Activated T-helper 17 cell treated with anti-CD3 and anti-CD28 coated beads, Interleukin-2, amount 50 U/mL, for 72 hours (primary cell): ENCODE measurements at regions not wholly inside any gene's neighbourhood (a gene's known extent, or its start where the extent isn't known, plus 50 kb on each side); places are given as distances from the start of the nearest gene placed in this dataset.
"Not testable (repeated sequence)": the region's sequence is repeated elsewhere in the genome, so short reads cannot be mapped to it uniquely, and the experiment has no call there.

Experiments used
- ATAC-seq: fragments of 150-1000 bp; cut with Tn5 transposase; replicated peaks from 2 replicates; pipeline ENCODE4 v1.10.0; 2021; ENCODE audit warnings: mild to moderate bottlenecking, moderate library complexity
- H3K27ac Mint-ChIP-seq: one replicate; pipeline ENCODE4 v1.8.0; 2022; ENCODE audit warnings: mixed read lengths
- H3K27me3 Mint-ChIP-seq: one replicate; pipeline ENCODE4 v1.8.0; 2022; ENCODE audit warnings: mixed read lengths
- H3K36me3 Mint-ChIP-seq: one replicate; pipeline ENCODE4 v1.8.0; 2022; ENCODE audit warnings: low read depth, mild to moderate bottlenecking, mixed read lengths
- H3K4me1 Mint-ChIP-seq: one replicate; pipeline ENCODE4 v1.8.0; 2022; ENCODE audit warnings: mixed read lengths
- H3K4me3 Mint-ChIP-seq: one replicate; pipeline ENCODE4 v1.8.0; 2022; ENCODE audit warnings: mild to moderate bottlenecking, mixed read lengths
- H3K9me3 Mint-ChIP-seq: one replicate; pipeline ENCODE4 v1.8.0; 2022; ENCODE audit warnings: mixed read lengths

DNA sequence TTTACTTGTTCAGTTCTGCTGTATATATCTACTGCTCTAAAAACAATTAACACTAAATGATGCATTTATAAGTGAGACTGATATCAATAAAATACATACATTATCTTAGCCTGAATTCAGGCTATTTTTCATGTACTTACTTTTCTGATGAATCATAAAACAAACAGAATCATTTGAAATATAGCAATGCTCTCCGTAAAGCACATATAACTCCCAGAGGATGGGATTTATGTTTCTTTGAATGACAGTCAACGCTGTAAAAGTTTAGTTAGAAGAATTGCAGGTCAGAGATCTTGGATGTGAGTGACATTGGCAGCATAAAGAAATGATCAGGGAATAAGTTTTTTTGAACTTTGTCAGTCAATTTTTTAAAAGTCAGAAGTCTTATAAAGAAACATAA is 740.2 kb upstream of the NOVA1 start:
- no peak for ATAC-seq
- Mint-ChIP-seq H3K27me3 (no peaks in the 10 kb centered on the region), H3K9me3 (peaks cover 37% of the 10 kb centered on the region), H3K36me3 (no peaks in the 10 kb centered on the region), H3K4me1 (no peaks in the 10 kb centered on the region), H3K4me3 (no peak overlapping the region), H3K27ac (no peak overlapping the region)

DNA sequence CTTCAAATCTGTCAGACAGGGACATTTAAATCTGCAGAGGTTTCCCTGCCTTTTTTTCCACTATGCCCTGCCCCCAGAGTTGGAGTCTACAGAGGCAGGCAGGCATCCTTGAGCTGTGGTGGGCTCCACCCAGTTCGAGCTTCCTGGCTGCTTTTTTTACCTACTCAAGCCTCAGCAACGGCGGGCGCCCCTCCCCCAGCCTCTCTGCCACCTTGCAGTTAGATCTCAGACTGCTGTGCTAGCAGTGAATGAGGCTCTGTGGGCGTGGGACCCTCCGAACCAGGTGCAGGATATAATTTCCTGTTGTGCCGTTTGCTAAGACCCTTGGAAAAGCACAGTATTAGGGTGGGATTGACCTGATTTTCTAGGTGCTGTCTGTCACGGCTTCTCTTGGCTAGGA is 765.2 kb upstream of the NOVA1 start:
- not testable (repeated sequence) for H3K27me3 Mint-ChIP-seq, H3K4me1 Mint-ChIP-seq, H3K27ac Mint-ChIP-seq, H3K36me3 Mint-ChIP-seq, ATAC-seq, H3K4me3 Mint-ChIP-seq
- peaks cover 12% of the 10 kb centered on the region for H3K9me3 Mint-ChIP-seq

DNA sequence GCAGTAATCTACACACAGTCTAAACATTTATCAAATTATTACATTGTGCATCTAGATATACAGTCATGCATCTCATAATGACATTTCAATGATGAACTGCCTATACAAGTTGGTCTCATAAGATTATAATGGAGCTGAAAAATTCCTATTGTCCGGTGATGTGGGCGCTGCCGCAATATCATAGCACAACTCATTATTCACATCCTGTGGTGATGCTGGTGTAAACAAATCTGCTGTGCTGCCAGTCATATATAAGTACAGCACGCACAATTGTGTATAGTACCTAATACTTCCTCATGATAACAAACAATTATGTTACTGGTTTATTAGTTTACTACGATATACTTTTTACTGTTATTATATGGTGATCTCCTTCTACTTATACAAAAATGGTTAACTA is 768.8 kb upstream of the NOVA1 start:
- Mint-ChIP-seq H3K27me3 (no peaks in the 10 kb centered on the region), H3K36me3 (no peaks in the 10 kb centered on the region), H3K4me1 (no peaks in the 10 kb centered on the region), H3K27ac (no peak overlapping the region), H3K4me3 (no peak overlapping the region), H3K9me3 (peaks cover 11% of the 10 kb centered on the region)
- no peak for ATAC-seq

DNA sequence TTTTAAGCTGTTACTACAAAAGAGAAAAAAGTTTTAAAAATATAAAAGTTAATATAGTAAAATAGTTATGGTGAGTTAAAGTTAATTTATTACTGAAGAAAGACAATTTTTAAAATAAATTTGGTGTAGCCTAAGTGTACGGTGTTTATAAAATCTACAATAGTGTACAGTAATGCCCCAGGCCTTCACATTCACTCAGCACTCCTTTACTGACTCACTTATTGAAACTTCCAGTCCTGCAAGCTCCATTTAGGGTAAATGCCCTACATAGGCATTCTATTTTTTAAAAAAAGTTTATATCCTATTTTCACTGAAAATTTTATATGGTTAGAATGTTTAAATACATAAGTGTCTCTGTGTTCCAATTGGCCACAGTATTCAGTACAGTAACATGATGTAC is 769.5 kb upstream of the NOVA1 start:
- Mint-ChIP-seq H3K9me3 (peaks cover 11% of the 10 kb centered on the region), H3K27me3 (no peaks in the 10 kb centered on the region), H3K4me3 (no peak overlapping the region), H3K4me1 (no peaks in the 10 kb centered on the region), H3K27ac (no peak overlapping the region), H3K36me3 (no peaks in the 10 kb centered on the region)
- ATAC-seq, result no peak

DNA sequence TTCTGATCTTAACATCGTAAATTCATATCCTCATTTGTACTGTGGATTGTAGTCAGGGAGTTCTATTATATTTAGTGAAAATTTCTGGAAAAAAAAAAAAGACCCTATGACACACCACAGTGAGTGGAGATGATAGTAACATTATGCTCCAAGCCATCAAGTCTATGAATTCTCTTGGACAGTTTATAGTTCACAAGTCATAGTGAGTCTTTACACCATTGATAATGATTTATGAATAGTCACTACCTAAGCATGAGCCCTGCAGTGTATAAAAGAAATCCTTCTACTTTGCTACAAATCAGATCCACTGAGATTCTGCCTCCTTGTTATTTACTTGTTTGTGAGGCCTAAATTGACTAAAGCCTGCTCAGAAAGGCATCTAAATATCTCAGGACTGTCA is 772.2 kb upstream of the NOVA1 start:
- Mint-ChIP-seq H3K4me1 (no peaks in the 10 kb centered on the region), H3K36me3 (no peaks in the 10 kb centered on the region), H3K27ac (no peak overlapping the region), H3K4me3 (no peak overlapping the region), H3K9me3 (peaks cover 12% of the 10 kb centered on the region), H3K27me3 (no peaks in the 10 kb centered on the region)
- no peak for ATAC-seq

DNA sequence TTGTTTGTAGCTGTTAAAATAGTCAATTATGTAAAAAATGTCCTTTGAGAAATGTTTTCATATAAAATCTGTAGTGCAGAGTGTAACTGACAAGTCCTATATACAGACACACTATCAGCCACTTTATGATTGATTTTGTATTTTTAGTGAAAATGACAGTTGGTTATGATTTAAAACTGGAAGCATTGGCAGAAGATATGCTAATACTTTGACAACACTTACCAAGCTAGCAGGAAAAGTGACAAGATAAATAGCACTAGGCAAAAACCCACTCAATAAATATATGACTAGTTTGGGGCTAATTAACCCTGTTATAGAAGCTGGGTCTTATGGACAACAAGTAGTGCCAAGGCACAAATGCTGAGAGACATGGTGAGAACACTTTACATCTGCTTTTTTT is 772.9 kb upstream of the NOVA1 start:
- no peak for ATAC-seq
- Mint-ChIP-seq H3K4me3 (no peak overlapping the region), H3K9me3 (peaks cover 15% of the 10 kb centered on the region), H3K27me3 (no peaks in the 10 kb centered on the region), H3K27ac (no peak overlapping the region), H3K4me1 (no peaks in the 10 kb centered on the region), H3K36me3 (no peaks in the 10 kb centered on the region)

DNA sequence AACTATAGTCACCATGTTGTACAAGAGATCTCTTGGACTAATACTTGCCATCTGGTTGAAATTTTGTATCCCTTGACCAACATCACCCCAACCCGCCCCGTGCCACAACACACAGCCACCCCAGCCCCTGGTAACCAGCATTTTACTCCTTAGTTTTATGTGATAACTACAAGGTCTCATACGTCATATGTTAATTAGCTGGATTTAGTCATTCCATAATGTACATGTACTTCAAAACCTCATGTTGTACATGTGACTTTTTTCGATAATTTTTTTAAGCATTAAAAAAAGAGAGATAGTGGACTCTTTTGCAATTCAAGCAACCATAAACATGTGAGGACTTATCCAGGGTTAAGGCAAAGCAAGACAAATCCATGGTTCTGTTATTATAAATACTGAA is 773.4 kb upstream of the NOVA1 start:
- Mint-ChIP-seq H3K4me1 (no peaks in the 10 kb centered on the region), H3K27me3 (no peaks in the 10 kb centered on the region), H3K4me3 (no peak overlapping the region), H3K9me3 (peaks cover 15% of the 10 kb centered on the region), H3K36me3 (no peaks in the 10 kb centered on the region), H3K27ac (no peak overlapping the region)
- ATAC-seq, result no peak

DNA sequence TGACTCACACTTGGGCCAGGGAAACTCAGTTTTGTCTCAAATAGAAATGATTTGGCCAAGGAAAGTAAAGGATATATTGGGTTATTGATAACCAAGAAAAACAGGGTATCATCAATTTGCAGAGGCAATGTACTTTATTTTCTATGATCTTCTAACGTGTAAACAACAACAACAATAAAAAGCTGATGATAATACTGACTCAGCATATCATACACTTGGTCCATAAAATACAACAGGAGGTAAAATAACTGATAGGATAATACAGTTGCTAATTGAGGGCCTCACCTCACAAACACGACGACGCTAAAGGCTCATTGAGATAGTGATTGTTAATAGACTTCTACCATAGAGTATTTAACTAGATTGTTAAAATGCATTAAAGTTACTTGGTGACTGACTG is 774.0 kb upstream of the NOVA1 start:
- H3K4me3 Mint-ChIP-seq, result no peak overlapping the region
- H3K4me1 Mint-ChIP-seq, result no peaks in the 10 kb centered on the region
- no peaks in the 10 kb centered on the region for H3K36me3 Mint-ChIP-seq
- H3K27ac Mint-ChIP-seq, result no peak overlapping the region
- H3K9me3 Mint-ChIP-seq, result peaks cover 16% of the 10 kb centered on the region
- H3K27me3 Mint-ChIP-seq, result no peaks in the 10 kb centered on the region
- ATAC-seq, result no peak

DNA sequence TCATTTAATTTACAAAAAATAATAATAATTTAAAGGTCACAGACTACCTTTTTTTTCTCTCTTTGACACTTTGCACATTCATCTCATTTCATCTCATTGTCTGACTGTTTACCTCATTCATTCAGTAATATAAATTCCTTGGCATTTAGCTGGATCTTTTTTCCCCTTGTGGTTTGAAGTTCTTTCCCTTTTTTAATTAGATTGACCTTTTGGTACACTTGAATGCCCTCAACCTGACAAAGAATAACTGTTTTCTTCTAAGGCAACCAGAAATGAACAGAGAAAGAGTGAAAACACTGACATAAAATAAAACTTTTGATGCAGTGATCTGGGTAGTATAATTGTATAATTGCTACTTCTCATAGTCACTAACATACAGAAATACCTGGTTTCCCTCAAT is 774.9 kb upstream of the NOVA1 start:
- Mint-ChIP-seq H3K9me3 (peaks cover 16% of the 10 kb centered on the region), H3K36me3 (no peaks in the 10 kb centered on the region), H3K4me1 (no peaks in the 10 kb centered on the region), H3K27me3 (no peaks in the 10 kb centered on the region), H3K4me3 (no peak overlapping the region), H3K27ac (no peak overlapping the region)
- no peak for ATAC-seq

DNA sequence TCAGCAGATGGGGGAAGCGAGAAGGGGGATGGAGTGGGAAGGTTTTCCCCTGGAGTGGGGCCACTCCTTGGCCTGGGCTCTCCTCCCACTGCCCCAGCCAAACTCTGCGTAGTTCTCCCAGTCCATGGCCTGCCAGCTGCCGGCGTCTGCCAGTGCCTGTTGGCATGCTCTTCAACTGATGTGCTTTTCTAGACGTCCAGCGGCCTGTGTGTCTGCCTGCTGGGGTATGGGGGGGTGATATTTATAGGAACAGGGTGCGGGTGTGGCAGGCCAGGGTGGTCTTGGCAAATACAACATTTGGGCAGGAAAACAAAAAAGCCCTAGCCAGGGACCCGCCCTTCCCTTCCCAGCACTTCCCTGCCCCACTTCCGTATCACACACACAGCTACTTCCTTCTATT is 786.3 kb upstream of the NOVA1 start:
- Mint-ChIP-seq H3K36me3 (no peaks in the 10 kb centered on the region), H3K27me3 (no peaks in the 10 kb centered on the region), H3K4me1 (no peaks in the 10 kb centered on the region), H3K9me3 (peaks cover 3% of the 10 kb centered on the region), H3K27ac (no peak overlapping the region), H3K4me3 (no peak overlapping the region)
- ATAC-seq, result no peak

DNA sequence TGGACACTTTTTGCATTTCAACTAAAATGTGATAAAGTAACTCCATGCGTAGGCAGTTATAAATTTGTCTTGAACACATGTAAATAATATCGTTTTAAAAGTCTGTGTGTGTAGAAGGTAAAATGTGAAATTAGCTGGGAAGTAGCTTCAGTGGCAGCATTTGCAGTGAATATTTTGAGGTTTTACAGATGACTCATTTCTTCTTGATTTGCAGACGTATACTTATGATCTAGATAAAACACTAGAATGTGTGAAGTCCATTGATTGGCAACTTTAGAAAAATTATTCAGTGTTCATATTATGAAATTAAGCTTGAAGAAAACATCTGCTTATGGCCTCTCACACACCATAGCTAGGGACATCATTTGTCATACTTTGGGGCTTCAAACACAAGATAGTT is 788.6 kb upstream of the NOVA1 start:
- no peak for ATAC-seq
- Mint-ChIP-seq H3K9me3 (peaks cover 9% of the 10 kb centered on the region), H3K27me3 (no peaks in the 10 kb centered on the region), H3K36me3 (no peaks in the 10 kb centered on the region), H3K27ac (no peak overlapping the region), H3K4me3 (no peak overlapping the region), H3K4me1 (no peaks in the 10 kb centered on the region)

DNA sequence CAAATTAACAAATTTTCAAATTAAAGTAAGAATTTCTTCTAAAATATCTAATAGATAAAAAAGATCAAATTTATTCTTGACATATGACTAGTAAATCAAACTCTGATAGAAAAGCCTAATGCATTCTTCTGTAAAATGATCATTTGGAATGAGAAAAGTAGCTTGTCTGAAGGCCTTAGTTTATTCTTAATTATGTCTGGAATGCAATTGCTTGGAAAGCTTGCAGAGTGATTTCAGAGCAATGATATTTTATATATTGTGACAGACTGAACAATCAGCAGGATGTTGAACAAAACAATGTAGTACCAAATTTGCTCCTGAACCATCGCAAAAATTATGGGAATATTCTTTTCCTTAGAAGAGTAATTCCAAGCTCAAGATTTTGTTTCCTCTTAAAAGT is 789.6 kb upstream of the NOVA1 start:
- Mint-ChIP-seq H3K4me3 (no peak overlapping the region), H3K27me3 (no peaks in the 10 kb centered on the region), H3K9me3 (peaks cover 15% of the 10 kb centered on the region), H3K36me3 (no peaks in the 10 kb centered on the region), H3K27ac (no peak overlapping the region), H3K4me1 (no peaks in the 10 kb centered on the region)
- no peak for ATAC-seq

DNA sequence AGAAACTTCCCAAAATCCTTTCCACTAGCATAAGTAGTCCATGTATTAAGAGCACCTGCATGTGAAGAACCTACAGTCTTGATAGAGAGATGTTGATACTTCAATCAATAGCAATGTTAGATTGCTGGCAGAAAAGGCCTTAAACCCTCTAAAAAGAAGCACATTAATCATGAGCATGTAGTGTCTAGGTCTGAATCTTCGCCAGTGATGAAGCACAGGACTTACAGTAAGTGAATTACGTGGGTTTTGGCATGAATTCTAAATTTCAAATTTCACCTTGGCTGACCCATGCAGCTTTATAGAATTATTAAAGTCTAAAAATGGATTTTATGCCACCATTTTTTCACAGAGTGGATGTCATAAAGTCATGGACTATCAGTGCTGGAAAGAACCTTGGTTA is 791.6 kb upstream of the NOVA1 start:
- Mint-ChIP-seq H3K36me3 (no peaks in the 10 kb centered on the region), H3K27me3 (no peaks in the 10 kb centered on the region), H3K9me3 (peaks cover 17% of the 10 kb centered on the region), H3K27ac (no peak overlapping the region), H3K4me1 (no peaks in the 10 kb centered on the region), H3K4me3 (no peak overlapping the region)
- ATAC-seq, result no peak

DNA sequence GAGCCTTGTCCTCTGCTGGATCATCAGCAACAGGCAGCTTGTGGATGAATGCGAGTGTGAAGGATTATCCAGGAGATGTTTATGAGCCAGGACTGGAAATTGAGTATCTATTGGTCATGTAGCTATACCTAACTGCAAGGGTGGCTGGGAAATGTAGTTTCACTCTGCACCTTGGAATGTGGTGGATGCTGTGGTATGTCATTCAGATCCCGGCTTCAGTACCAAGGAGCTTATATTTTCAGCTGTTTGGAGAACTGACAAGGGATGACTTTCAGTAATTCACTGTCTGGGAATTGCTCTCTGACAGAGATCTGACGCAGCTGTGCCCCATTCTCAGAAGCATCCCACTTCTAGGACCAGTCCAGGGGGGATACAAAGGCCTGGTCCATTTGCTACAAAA is 792.3 kb upstream of the NOVA1 start:
- Mint-ChIP-seq H3K27ac (no peak overlapping the region), H3K4me1 (no peaks in the 10 kb centered on the region), H3K9me3 (peaks cover 21% of the 10 kb centered on the region), H3K27me3 (no peaks in the 10 kb centered on the region), H3K4me3 (no peak overlapping the region), H3K36me3 (no peaks in the 10 kb centered on the region)
- no peak for ATAC-seq

DNA sequence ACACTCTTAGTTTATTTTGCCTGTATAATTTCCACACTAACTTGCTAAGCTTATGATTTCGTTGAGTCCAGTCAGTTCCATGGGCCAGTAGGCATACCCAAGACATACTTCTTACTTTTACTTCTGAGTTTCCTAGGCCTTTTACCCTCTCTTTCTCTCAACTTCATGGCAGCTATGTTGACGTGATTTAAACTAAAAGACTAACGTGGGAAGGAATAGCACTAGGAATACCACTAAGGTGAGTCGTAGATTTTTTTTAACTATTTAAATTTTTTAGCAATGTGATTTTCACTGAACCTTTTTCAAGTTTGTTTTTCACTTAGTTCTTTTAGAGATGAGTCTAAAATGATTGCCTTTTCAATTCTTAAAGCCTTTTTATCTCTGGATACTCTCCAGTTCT is 793.5 kb upstream of the NOVA1 start:
- no peaks in the 10 kb centered on the region for H3K36me3 Mint-ChIP-seq
- no peak overlapping the region for H3K27ac Mint-ChIP-seq
- peaks cover 21% of the 10 kb centered on the region for H3K9me3 Mint-ChIP-seq
- no peak for ATAC-seq
- H3K4me1 Mint-ChIP-seq, result no peaks in the 10 kb centered on the region
- no peaks in the 10 kb centered on the region for H3K27me3 Mint-ChIP-seq
- H3K4me3 Mint-ChIP-seq, result no peak overlapping the region

DNA sequence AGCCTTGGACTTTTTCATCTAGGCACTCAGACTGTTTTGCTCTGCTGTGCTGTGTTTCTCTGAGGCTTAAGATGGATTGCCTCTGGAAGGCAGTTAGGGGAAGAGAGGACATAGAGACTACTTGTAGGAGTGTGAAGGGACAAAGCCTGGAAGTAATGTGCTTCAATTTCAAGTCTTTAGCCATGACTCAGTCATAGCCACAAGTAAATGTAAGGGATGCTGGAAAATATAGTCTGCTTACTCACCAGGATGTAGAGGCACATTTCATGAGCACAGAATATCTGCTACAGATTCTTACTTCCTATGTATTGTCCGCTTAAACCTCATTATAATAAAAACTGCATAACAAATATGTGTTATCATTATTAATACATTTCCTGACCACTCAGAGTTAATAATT is 794.3 kb upstream of the NOVA1 start:
- ATAC-seq, result no peak
- Mint-ChIP-seq H3K4me1 (no peaks in the 10 kb centered on the region), H3K9me3 (peaks cover 21% of the 10 kb centered on the region), H3K36me3 (no peaks in the 10 kb centered on the region), H3K4me3 (no peak overlapping the region), H3K27me3 (no peaks in the 10 kb centered on the region), H3K27ac (no peak overlapping the region)
